Erythroblast (primary cell): ENCODE measurements at regions not wholly inside any gene's neighbourhood (a gene's known extent, or its start where the extent isn't known, plus 50 kb on each side); places are given as distances from the start of the nearest gene placed in this dataset.

ENCODE experiments used
- DNase-seq, 2 experiments: peaks; one replicate each; lab custom pipeline; 2025; lab: John Stamatoyannopoulos, UW
- GATA1 ChIP-seq: IDR thresholded peaks from 2 replicates; pipeline ENCODE4 v1.6.1; 2011; ENCODE audit warnings: low read depth, mild to moderate bottlenecking, control low read depth, low read length, moderate library complexity
- POLR2A ChIP-seq: IDR thresholded peaks from 2 replicates; pipeline ENCODE4 v1.6.1; 2011; ENCODE audit warnings: mild to moderate bottlenecking, low read length

DNA sequence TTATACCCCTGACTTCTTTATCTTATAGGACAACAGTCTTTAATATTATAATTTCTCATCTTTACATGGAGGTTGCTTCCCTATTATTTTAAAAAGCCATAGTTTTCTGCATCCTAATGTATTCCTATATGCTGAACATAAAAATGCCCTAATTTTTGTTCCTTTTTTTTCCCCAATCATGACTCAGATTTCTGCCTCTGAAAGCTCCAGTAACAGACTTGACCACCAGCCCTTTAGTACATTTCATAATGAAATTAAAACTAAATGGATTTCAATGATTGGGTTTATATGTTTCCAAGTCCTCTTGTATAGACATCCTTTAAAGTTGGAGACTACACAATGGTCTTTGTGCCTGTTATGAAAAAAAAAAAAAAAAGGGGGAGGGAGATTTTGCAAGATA is 712.5 kb downstream of the DIAPH3 start:
- no peak for DNase-seq
- TF ChIP-seq GATA1 = no peak
- TF ChIP-seq POLR2A = no peak

DNA sequence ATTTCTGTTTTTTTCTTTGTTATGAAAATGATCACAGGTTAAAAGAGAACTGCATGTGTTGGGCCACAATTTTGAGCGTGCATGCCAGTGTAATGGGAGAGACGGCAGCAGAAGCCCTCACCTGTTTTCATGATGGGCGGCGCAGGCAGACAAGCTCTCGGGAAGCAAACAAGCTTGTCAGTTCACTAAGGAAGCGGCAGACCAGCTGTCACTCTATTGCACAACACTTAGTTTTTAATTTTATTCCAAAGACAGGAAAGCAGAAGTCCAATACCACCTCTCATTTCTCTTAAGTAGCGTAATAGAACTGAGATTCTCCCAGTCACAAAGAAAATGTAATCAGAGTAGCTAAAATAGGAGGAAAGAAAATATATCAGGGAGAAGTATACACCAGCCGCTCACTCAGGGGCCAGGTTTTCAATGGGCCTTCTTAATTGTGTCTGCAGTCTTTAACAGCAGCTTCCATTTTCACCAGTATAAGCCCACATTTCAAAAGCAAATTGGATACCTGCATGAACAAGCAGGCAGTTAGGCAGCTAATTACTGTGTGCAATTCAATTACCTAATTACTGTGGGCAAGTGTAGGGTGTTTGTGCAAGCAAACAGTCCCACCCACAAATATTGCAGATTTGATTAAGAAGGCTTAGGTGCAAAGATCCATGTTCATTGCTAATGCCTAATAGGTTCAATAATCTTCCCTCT is 711.4 kb downstream of the DIAPH3 start:
- no peak for DNase-seq
- TF ChIP-seq GATA1 = no peak
- TF ChIP-seq POLR2A = no peak

DNA sequence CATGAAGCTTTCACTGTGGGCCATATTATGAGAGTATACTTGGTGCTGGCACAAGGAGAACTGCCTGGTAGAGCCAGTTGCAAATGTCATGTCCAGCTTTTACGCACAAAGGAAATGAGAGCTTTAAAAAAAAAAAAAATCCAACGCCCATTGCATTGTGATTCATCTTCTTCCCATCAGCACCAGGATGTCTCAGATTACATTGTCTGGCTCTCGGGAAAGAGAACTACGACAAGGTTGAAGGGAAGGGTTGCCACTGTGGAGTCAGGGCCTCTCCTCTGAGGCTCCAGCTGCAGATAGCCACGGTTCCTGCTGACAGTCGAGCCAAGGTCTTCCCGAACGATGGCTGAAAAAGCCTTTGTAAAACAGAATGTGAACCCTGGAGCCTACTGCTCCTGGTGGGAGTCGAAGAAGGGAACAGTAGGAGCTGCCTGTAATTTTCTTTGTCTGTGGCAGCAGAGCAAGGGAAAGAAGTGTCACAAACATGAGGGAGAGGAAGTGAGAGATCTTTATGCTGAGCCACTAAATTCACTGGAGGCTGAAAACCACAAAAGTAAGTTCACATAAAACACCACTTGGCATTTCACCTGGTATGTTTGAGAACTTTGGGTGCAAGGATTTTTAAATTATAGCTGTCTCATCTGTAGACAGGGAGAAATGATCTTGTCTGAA is 704.7 kb downstream of the DIAPH3 start:
- TF ChIP-seq GATA1 = no peak
- no peak for TF ChIP-seq POLR2A
- DNase-seq = no peak

DNA sequence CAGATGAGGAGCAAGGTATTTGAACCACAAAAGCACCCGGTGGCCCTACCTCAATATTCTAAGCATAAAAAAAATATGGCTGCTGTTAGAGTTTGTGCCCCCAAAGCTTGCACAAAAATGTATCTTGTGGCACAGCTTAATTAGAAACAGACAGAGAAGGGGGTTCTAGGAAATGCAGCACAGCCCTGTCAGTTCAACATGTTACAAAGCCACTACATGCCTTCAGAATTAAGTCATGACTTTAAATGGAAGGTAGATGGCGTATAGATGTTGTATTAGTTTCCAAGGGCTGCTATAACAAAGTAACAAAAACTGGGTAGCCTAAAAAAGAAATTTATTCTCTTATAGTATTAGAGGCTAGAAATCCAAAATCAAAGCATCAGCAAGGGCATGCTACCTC is 703.8 kb downstream of the DIAPH3 start:
- peak; percentile 10 to 20 for DNase-seq
- TF ChIP-seq GATA1 (no peak), POLR2A (no peak)

DNA sequence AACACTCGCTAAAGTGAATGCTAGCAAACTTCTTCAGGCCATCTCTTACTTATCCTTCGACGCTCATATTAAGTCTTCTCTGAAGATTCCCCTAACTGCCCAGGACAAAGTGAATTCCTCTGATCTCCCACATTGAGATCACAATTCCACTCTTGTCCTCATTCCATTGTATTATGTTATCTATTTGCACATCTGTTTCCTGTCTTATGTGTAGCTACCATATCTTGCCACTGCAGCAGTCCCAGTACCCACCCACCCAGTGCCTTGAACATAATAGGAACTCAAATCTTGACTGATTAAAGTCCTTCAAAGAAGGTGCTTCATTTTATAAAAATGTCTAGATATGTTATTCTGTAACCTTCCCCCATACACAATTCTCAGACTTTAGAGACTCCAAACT is 702.3 kb downstream of the DIAPH3 start:
- peak; percentile 61 to 83 for DNase-seq

DNA sequence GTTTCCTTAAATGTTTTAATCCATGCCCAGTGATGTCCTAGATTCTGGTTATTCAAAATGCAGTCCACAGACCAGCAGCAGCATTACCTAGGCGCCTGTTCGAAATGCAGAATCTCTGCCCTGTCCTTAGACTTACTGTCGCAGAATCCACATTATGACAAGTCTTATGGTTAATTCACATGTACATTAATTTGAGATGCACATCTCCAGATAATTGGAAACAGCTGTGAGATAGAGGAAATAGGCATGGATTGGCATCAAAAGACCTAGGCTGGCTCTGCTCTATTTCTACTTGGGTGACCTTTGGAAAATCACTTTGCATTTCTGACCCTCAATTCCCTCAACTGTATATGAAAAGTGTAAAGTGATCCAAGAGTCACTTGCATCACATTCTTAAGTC is 700.7 kb downstream of the DIAPH3 start:
- TF ChIP-seq POLR2A = no peak
- no peak for DNase-seq

More for the DNA sequence above, 702.3 kb downstream of the DIAPH3 start:
- TF ChIP-seq GATA1 = no peak
- no peak for TF ChIP-seq POLR2A

DNA sequence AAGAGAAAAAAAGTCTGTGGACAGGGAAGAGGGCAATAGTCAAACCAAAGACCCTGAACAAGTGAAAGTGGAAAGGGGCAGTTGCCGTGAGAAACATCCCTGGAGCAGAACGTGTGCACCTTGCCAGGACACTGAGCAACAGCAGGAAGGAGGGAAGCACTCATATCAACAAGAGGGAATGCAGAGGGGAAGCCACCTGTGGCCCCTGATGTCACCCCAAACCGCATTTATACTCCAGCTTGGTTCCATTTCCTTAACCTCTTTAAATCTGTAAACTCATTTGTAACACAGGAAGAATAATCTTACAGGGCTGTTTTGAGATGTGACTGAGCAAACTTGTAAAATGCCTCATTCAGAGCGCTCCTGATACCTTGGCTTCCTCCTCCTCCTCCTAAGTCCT is 698.8 kb downstream of the DIAPH3 start:
- DNase-seq = no peak
- TF ChIP-seq GATA1 = no peak
- TF ChIP-seq POLR2A = no peak

DNA sequence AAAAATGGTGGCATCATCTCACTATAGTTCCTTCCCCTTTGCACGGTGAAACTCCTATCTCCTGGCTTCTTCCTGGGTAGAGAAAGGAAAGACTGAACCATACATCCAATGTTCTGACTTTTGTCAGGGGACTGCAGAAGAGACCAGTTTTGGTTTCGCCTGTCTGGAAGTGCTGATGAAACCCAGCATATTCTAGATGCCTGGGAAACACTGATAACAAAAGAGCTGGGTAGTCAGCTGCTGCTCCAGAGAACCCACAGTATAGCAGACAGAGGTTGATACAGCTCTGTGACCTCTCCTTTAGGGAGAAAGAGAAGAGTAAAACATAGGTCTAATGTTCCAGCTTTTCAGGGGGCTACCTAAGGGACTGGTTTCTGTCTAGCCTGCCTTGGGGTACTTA is 695.3 kb downstream of the DIAPH3 start:
- peak; percentile 86 to 91 for DNase-seq
- TF ChIP-seq GATA1 (no peak), POLR2A (no peak)

DNA sequence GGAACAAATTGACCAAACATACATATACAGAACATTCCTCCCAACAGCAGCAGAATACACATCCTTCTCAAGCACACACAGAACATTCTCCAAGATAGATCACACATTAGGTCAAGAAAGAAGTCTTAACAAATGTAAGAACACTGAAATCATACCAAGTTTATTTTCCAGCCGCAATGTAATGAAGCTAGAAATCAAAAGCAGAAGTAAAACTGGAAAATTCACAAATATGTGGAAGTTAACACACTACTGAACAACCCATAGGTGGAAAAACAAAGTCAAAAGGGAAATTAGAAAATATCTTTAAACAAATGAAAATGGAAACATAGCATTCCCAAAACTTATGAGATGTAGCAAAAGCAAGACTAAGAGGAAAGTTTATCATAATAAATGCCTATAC is 692.6 kb downstream of the DIAPH3 start:
- no peak for TF ChIP-seq POLR2A
- no peak for TF ChIP-seq GATA1
- no peak for DNase-seq

DNA sequence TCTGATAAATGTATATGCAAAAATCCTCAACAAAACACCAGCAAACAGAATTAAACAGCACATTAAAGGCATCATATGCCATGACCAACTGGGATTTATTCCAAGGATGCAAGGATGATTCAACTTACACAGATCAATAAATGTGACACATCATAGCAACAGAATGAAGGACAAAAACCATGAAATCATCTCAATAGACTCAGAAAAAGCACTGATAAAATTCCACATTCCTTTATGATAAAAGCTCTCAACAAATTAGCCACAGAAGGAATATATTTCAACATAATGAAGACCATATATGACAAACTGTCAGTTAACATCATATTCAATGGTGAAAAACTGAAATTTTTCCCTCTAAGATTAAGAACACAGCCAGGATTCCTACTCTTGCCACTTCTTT is 691.6 kb downstream of the DIAPH3 start:
- DNase-seq = no peak
- no peak for TF ChIP-seq GATA1
- TF ChIP-seq POLR2A = no peak

DNA sequence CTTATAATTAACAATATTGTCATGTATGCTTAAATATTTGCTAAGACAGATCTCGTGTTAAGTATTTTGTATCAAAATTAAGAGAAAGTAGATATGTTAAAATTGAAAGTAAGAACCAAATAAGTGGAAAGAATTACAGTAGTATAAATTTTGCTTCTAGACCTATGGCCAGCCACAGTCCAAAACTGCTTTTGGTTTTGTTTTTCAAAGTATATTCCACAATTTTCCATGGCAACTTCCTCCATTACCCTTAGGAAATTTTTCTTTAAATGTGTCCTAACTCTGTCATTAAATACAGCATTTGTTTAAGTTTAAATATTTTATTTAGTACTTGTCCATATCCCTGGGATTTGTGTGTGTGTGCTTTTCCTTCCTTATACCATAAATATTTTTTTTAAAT is 689.0 kb downstream of the DIAPH3 start:
- no peak for DNase-seq
- TF ChIP-seq POLR2A = no peak

DNA sequence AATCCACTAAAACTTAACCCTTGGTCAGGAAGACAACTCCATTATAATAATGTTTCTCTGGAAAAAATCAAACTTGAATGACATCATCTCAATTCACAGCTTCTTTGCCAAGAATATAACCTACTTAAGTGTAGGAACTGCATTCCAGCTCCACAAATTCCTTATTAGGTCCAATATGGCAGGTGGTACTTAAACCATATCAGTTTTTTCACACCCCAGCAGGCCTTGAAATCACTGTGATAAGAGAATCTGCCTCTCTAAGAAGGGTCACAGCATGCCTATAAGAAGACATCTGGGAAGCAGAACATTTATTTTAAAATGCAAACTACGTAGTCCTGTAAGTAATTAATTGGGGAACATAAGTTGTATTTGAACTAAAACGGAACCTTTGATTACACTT is 687.8 kb downstream of the DIAPH3 start:
- TF ChIP-seq GATA1 = no peak
- peak; percentile 33 to 44 for DNase-seq

DNA sequence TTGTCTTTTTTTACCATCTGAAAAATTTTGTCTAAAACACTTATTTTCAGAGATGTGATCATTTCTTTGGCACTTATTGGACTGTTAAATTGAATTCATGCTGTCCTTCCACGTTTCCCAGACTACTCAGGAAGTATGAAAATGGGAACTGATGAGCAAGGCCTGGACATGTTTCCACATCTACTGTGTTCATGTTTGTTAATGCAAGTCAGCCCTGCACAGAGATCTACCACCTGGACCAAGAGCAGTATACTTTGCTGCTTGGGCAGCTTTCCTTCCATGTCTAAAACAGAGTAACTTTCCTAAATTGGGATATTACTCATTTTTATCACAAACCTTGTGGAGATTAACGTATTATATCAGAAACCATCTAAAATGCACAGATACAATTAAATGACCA is 687.4 kb downstream of the DIAPH3 start:
- DNase-seq = no peak
- TF ChIP-seq POLR2A = no peak

DNA sequence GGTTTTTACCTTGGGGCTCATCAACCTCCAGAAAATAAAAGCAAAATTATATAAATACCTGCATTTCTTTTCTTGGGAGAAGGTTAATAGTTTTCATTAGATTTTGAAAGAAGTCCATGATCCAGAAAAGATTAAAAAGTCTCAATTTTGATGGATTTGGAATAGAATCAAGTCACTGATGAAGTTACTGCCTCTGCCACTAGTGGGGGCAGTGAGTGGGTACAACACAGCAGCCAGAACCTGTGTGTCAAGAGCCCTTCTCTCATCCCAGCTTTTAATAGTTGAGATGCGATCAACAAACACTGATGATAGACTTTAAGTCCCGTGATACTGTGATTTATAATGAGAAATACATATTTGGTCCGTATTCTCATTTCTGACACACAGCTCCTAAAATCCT is 686.7 kb downstream of the DIAPH3 start:
- peak; percentile 32 to 55 for DNase-seq
- TF ChIP-seq POLR2A (no peak), GATA1 (no peak)

DNA sequence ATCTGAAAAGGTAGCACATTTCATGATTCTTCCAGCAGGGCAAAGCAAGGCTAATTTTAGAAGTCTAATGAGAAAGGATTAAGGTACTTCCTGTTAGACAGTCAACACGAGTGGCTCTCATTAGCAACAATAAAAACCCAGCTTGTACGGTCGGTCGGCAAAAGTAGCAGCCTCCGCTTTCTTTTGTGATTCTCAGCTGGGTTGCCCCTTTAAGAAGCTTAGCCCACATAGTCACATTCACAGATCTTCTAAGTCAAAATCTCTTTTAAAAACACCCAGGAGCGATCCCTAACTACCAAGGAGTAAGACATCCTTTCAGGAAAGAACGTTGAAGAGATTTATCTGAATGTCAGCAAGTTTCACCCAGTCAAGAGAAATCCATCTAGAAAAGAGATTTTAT is 684.8 kb downstream of the DIAPH3 start:
- no peak for DNase-seq
- TF ChIP-seq POLR2A = no peak
- no peak for TF ChIP-seq GATA1

DNA sequence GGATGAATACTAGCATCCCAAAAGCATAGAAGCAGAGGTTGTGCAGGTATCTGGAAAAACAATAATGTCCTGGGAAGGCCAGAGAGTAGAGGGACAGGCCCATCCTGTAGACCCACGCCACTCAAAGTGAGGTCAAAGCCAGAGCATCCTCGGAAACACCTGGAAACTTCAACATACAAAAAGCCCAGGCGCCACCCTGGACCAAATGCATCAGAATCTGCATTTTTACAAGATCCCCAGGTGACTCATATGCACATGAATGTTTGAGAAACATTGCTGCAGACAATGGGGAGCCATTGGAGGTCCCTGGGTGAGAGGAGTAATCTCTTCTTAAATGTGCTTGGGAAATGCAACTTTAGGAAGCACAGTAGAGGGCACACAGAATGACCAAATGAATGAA is 684.1 kb downstream of the DIAPH3 start:
- DNase-seq = no peak
- TF ChIP-seq GATA1 (no peak), POLR2A (no peak)
